ENCODE measurements at regions not wholly inside any gene's neighbourhood (a gene's known extent, or its start where the extent isn't known, plus 50 kb on each side); places are given as distances from the start of the nearest gene placed in this dataset.

DNA sequence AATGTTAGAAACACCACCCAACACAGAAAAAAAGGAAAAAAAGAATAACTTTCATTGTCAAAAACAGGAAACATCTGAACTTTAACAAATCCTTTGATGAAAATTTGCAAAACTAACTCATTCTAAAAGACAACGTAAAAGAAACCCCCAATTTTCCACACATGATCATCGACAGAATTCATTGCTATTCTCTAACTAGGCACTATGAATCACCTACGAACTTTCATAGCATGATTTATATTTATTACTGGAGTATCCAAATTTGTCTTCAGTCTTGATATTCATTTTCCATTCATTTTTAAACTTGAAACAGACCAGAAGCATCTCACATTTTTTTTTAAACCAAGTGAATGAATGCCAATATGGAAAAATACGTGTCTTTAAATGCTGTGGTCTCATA lies 514.6 kb downstream of the TLE4 start:
- TF ChIP-seq, protein P1, sequence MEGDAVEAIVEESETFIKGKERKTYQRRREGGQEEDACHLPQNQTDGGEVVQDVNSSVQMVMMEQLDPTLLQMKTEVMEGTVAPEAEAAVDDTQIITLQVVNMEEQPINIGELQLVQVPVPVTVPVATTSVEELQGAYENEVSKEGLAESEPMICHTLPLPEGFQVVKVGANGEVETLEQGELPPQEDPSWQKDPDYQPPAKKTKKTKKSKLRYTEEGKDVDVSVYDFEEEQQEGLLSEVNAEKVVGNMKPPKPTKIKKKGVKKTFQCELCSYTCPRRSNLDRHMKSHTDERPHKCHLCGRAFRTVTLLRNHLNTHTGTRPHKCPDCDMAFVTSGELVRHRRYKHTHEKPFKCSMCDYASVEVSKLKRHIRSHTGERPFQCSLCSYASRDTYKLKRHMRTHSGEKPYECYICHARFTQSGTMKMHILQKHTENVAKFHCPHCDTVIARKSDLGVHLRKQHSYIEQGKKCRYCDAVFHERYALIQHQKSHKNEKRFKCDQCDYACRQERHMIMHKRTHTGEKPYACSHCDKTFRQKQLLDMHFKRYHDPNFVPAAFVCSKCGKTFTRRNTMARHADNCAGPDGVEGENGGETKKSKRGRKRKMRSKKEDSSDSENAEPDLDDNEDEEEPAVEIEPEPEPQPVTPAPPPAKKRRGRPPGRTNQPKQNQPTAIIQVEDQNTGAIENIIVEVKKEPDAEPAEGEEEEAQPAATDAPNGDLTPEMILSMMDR (IDR thresholded peaks at IDR 0.05; ENCODE audit: poor library complexity): no peak
- no peak for TF ChIP-seq EZH2phosphoT487 (IDR thresholded peaks at IDR 0.05; ENCODE audit: low read depth, severe bottlenecking, unreplicated experiment)
- TF ChIP-seq EZH2 (IDR thresholded peaks at IDR 0.05; ENCODE audit: borderline replicate concordance): no peak

Data from hepatocyte (in vitro differentiated cells).